Colonic mucosa (tissue), 4 donors: ENCODE measurements at regions not wholly inside any gene's neighbourhood (a gene's known extent, or its start where the extent isn't known, plus 50 kb on each side); places are given as distances from the start of the nearest gene placed in this dataset.

Source experiments
- DNase-seq: peaks from one replicate; pipeline ENCODE4 v3.0.0-alpha.2; 2020
- H3K27ac ChIP-seq: fragments of 200-600 bp; one replicate; pipeline ENCODE4 v1.8.0; 2021
- H3K27me3 ChIP-seq: fragments of 200-600 bp; one replicate; pipeline ENCODE4 v1.8.0; 2021
- H3K36me3 ChIP-seq: fragments of 200-600 bp; one replicate; pipeline ENCODE4 v1.8.0; 2021
- H3K4me1 ChIP-seq: fragments of 200-600 bp; one replicate; pipeline ENCODE4 v1.8.0; 2021; ENCODE audit warnings: mild to moderate bottlenecking
- H3K4me3 ChIP-seq: fragments of 200-600 bp; one replicate; pipeline ENCODE4 v1.8.0; 2021
- H3K9ac ChIP-seq, 2 donors: one replicate each; pipeline ENCODE4 v1.7.0; 2013; ENCODE audit warnings: control low read depth in 2 of 2, low read depth in 2 of 2, low read length in 2 of 2
- H3K9me3 ChIP-seq: fragments of 200-600 bp; one replicate; pipeline ENCODE4 v1.8.0; 2021
- intact Hi-C: fragments of 100-400 bp; cut with DNase I; formaldehyde crosslinking; loops from one replicate; pipeline ENCODE4 v1.14.1; 2022
- TF ChIP-seq, protein P1 (sequence below): fragments of 200-600 bp; IDR thresholded peaks from one replicate; pipeline ENCODE4 v1.8.0; 2022; ENCODE audit warnings: antibody characterized with exemption, mild to moderate bottlenecking
- donor health status: healthy.
- donor health status: DM: no; HTN: no; CAD: no.
- donor health status: DM: no; HTN: no; CAD: no.

DNA sequence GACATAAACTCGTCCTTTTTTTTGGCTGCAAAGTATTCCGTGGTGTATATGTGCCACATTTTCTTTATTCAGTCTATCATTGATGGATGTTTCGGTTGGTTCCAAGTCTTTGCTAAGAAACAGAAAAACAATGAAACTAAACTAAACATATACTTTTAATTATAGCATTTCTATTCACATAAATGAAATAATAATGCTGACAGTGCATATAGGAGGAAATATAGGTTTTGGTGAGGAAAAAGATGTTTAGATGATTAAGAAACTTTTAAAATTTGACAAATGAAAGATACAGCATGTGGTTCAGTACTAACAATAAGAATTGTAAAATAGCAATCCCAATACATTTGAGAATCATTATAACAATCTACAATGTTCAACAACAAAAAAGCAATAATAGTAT is 1094.5 kb upstream of the CDH6 start:
- DNase-seq: no peak
- Histone ChIP-seq H3K9me3 (no peaks in the 10 kb centered on the region), H3K27ac (no peak overlapping the region), H3K36me3 (no peaks in the 10 kb centered on the region), H3K4me3 (no peak overlapping the region), H3K9ac (no peak overlapping the region), H3K4me1 (no peaks in the 10 kb centered on the region), H3K27me3 (no peaks in the 10 kb centered on the region)
- TF ChIP-seq, protein P1, sequence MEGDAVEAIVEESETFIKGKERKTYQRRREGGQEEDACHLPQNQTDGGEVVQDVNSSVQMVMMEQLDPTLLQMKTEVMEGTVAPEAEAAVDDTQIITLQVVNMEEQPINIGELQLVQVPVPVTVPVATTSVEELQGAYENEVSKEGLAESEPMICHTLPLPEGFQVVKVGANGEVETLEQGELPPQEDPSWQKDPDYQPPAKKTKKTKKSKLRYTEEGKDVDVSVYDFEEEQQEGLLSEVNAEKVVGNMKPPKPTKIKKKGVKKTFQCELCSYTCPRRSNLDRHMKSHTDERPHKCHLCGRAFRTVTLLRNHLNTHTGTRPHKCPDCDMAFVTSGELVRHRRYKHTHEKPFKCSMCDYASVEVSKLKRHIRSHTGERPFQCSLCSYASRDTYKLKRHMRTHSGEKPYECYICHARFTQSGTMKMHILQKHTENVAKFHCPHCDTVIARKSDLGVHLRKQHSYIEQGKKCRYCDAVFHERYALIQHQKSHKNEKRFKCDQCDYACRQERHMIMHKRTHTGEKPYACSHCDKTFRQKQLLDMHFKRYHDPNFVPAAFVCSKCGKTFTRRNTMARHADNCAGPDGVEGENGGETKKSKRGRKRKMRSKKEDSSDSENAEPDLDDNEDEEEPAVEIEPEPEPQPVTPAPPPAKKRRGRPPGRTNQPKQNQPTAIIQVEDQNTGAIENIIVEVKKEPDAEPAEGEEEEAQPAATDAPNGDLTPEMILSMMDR: no peak
- intact Hi-C loops: no loop called here

DNA sequence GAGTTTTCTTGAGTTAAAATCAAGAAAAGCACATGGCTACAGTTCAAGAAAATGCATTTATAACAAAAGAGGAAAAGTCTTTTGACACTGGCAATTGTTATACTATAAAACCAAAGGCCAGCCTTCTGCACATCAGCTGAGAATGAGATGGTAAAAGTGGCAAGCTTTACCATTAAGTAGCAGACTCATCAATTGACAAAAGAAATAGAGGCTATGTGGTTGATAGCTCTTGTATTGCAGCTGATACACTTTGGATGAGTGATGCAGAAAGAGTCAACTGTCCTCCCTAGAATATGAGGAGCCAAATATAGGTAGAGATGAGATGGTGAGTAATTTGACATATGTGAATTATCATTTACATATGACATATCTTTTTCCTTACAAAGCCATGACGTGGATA is 1100.9 kb upstream of the CDH6 start:
- Histone ChIP-seq H3K9me3 (no peaks in the 10 kb centered on the region), H3K9ac (no peak overlapping the region), H3K36me3 (no peaks in the 10 kb centered on the region), H3K4me1 (no peaks in the 10 kb centered on the region), H3K27ac (no peak overlapping the region), H3K4me3 (no peak overlapping the region), H3K27me3 (no peaks in the 10 kb centered on the region)
- DNase-seq: no peak
- intact Hi-C loops: no loop called here
- TF ChIP-seq, protein P1: no peak

DNA sequence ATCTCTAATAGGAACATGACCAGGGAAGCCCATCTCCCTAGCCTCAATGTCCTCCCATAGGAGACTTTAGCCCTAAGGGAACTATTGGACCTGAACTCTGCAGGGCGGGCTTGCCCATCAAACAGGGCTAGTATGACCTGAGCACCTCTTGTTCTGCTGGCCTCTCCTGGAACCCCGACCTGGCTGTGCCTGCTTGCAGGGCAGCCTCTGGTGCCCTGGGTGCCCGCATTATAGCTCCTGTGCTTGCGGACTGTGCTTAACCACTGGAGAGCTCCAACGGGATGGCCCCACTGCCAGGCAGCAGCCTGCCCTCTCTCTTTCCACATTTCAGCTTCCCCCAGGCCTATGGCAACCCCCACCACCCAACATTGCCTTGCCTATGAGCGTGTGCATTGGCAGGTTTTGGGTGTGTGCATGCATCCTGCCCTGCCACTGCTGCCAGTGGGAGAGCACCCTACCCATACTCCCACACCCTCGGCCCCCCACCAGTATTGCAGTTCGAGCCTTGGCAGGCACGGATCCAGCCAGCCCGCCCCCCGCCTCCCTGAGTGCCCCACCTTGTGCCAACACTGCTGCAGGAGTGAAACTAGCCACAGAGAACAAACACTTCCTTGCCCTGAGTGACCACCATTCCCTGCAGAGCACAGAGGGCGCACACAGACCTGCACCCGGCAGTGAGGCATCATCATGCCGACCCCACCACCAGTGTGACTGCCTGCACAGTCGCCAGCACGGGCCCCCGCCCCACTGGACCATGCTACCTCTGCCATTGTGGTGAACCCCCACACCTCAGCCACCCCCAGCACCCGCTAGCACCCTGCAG is 1123.8 kb upstream of the CDH6 start:
- Histone ChIP-seq H3K4me3 (no peak overlapping the region), H3K4me1 (no peaks in the 10 kb centered on the region), H3K36me3 (no peaks in the 10 kb centered on the region), H3K27me3 (no peaks in the 10 kb centered on the region), H3K27ac (no peak overlapping the region), H3K9ac (no peak overlapping the region), H3K9me3 (no peaks in the 10 kb centered on the region)
- TF ChIP-seq, protein P1: no peak
- DNase-seq: no peak
- intact Hi-C loops: no loop called here

DNA sequence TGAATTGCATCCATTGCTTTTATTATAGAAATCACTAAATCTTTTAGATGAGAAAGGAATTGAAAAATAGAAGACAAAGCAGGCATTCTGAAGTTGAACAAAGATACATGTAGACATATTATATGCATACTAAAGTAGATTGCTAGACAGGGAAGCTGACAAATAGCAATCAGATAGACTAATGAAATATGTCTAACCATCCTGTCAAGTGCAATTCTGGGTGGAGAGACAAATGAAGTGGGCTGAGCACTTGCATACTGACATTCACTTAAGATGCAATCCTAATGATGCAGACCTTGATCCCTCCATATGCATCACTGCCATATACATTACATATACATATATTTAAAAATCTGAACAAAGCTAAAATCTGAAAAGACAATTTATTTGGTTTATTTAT is 1130.0 kb upstream of the CDH6 start:
- no peak overlapping the region for H3K27ac ChIP-seq
- no peaks in the 10 kb centered on the region for H3K27me3 ChIP-seq
- no peaks in the 10 kb centered on the region for H3K9me3 ChIP-seq
- no peak for DNase-seq
- intact Hi-C loops: no loop called here
- H3K4me1 ChIP-seq: no peaks in the 10 kb centered on the region
- H3K36me3 ChIP-seq: no peaks in the 10 kb centered on the region
- TF ChIP-seq, protein P1: no peak
- H3K9ac ChIP-seq: no peak overlapping the region
- H3K4me3 ChIP-seq: no peak overlapping the region

DNA sequence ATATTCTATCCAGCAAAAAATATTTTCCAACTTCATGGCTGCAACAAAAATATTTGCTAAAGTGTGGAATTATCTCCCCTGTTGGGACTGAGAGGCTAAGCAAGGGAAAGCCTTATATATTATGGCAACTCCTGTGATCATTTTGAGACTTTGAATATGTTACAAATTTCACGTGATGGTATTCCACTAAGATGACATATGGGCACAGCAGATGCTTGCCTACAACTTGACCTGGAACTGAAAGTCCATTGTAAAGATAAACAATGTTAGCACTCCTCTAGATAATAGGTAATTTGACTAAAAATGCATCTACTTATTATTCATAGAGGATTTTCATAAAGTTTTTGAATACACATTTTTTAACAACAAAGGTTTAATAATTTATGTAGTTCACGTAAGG is 1141.5 kb upstream of the CDH6 start:
- intact Hi-C loops: no loop called here
- Histone ChIP-seq H3K36me3 (no peaks in the 10 kb centered on the region), H3K9me3 (no peaks in the 10 kb centered on the region), H3K27me3 (no peaks in the 10 kb centered on the region), H3K27ac (no peak overlapping the region), H3K4me3 (no peak overlapping the region), H3K4me1 (no peaks in the 10 kb centered on the region), H3K9ac (no peak overlapping the region)
- no peak for DNase-seq
- TF ChIP-seq, protein P1: no peak
